ENCODE measurements at regions not wholly inside any gene's neighbourhood (a gene's known extent, or its start where the extent isn't known, plus 50 kb on each side); places are given as distances from the start of the nearest gene placed in this dataset.

- no peak overlapping the region for H3K4me3 ChIP-seq (ENCODE audit: insufficient read depth, low read depth, low read length, poor library complexity, severe bottlenecking)
- no peaks in the 10 kb centered on the region for H3K36me3 ChIP-seq (ENCODE audit: control insufficient read depth, insufficient read depth, low read length)
- no peaks in the 10 kb centered on the region for H3K9me3 ChIP-seq (ENCODE audit: control insufficient read depth, low read length)
- no peaks in the 10 kb centered on the region for H3K27me3 ChIP-seq (replicated peaks; ENCODE audit: control insufficient read depth, insufficient read depth, low read length, poor library complexity, severe bottlenecking)
- no peaks in the 10 kb centered on the region for H3K4me1 ChIP-seq (ENCODE audit: control insufficient read depth, insufficient read depth, low read length, poor library complexity, severe bottlenecking)
- DNase-seq: no peak
- no peak overlapping the region for H3K27ac ChIP-seq (ENCODE audit: insufficient read depth, low read length, poor library complexity, severe bottlenecking)
Measured at GRCh38 chr2:35391736-35392442, 963.7 kb upstream of the CRIM1 start.

DNA sequence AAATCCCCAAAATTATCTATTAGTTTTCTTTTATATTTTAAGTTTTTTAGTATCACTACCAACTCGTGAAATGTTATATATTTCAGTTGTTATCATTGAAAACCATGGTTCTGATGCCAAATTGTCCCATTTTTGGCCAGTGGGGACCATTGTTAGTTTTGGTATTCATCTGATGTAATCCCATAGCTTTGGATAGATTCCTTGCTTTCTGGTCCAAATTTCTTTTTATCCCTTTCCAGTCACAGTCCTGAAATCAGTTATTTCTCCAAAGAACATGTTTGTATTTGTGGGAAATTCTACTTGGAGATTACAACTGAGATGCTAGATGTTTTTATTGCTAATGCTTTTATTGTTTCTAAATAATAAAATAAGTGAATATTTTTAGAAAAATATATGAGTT, 976.8 kb upstream of the CRIM1 start:
- no peaks in the 10 kb centered on the region for H3K4me1 ChIP-seq (ENCODE audit: control insufficient read depth, insufficient read depth, low read length, poor library complexity, severe bottlenecking)
- H3K4me3 ChIP-seq (ENCODE audit: insufficient read depth, low read depth, low read length, poor library complexity, severe bottlenecking): no peak overlapping the region
- no peaks in the 10 kb centered on the region for H3K27me3 ChIP-seq (replicated peaks; ENCODE audit: control insufficient read depth, insufficient read depth, low read length, poor library complexity, severe bottlenecking)
- H3K27ac ChIP-seq (ENCODE audit: insufficient read depth, low read length, poor library complexity, severe bottlenecking): no peak overlapping the region
- no peak for DNase-seq
- no peaks in the 10 kb centered on the region for H3K36me3 ChIP-seq (ENCODE audit: control insufficient read depth, insufficient read depth, low read length)
- no peaks in the 10 kb centered on the region for H3K9me3 ChIP-seq (ENCODE audit: control insufficient read depth, low read length)

DNA sequence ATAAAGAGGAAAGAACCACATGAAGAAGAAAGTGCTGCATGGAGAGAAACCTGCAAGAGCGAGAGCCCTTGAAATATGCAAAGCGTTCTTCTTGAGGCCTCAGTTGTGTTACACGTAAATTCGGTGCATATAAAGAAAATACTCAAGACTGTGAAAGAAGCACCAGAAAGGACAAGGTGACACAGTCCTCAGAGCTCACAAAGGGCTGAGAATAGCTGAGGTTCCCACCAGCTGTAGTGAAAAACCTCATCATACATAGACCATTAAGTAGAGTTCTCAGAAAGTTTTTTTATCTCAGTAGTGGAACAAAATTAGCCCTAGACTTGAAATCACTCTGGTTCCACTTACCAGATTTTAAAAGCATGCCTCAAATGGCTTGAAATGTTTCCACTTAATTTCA, 980.7 kb upstream of the CRIM1 start:
- H3K9me3 ChIP-seq (ENCODE audit: control insufficient read depth, low read length): no peaks in the 10 kb centered on the region
- no peak overlapping the region for H3K27ac ChIP-seq (ENCODE audit: insufficient read depth, low read length, poor library complexity, severe bottlenecking)
- no peaks in the 10 kb centered on the region for H3K27me3 ChIP-seq (replicated peaks; ENCODE audit: control insufficient read depth, insufficient read depth, low read length, poor library complexity, severe bottlenecking)
- DNase-seq: no peak
- H3K4me3 ChIP-seq (ENCODE audit: insufficient read depth, low read depth, low read length, poor library complexity, severe bottlenecking): no peak overlapping the region
- H3K36me3 ChIP-seq (ENCODE audit: control insufficient read depth, insufficient read depth, low read length): no peaks in the 10 kb centered on the region
- no peaks in the 10 kb centered on the region for H3K4me1 ChIP-seq (ENCODE audit: control insufficient read depth, insufficient read depth, low read length, poor library complexity, severe bottlenecking)

- no peak for DNase-seq
- Histone ChIP-seq H3K36me3 (ENCODE audit: control insufficient read depth, insufficient read depth, low read length) (no peaks in the 10 kb centered on the region), H3K27ac (ENCODE audit: insufficient read depth, low read length, poor library complexity, severe bottlenecking) (no peak overlapping the region), H3K4me3 (ENCODE audit: insufficient read depth, low read depth, low read length, poor library complexity, severe bottlenecking) (no peak overlapping the region), H3K27me3 (replicated peaks; ENCODE audit: control insufficient read depth, insufficient read depth, low read length, poor library complexity, severe bottlenecking) (no peaks in the 10 kb centered on the region), H3K9me3 (ENCODE audit: control insufficient read depth, low read length) (no peaks in the 10 kb centered on the region), H3K4me1 (ENCODE audit: control insufficient read depth, insufficient read depth, low read length, poor library complexity, severe bottlenecking) (no peaks in the 10 kb centered on the region)
Measured at GRCh38 chr2:35365859-35366258, 989.7 kb upstream of the CRIM1 start.

DNA sequence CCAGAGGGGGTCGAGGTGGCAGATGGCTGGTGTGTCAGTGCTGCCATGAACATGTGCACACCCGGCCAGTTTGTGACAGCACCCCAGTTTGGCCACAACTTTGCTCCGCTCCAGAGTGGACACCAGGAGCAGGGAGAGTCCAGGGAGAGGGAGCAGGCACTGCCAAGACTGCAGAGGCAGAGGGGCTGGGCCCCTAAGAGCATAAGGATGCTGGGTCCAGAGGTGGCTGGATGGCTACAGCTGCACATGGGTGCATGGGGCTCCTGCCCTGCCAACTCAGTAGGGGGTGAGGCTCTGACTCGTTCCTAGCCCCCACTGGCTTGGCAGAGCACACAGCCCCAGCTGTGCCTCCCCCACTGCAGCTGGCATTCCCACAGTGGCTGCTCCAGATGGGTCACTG, 999.2 kb upstream of the CRIM1 start:
- H3K27ac ChIP-seq (ENCODE audit: insufficient read depth, low read length, poor library complexity, severe bottlenecking): no peak overlapping the region
- no peaks in the 10 kb centered on the region for H3K36me3 ChIP-seq (ENCODE audit: control insufficient read depth, insufficient read depth, low read length)
- no peak for DNase-seq
- H3K4me3 ChIP-seq (ENCODE audit: insufficient read depth, low read depth, low read length, poor library complexity, severe bottlenecking): no peak overlapping the region
- H3K4me1 ChIP-seq (ENCODE audit: control insufficient read depth, insufficient read depth, low read length, poor library complexity, severe bottlenecking): no peaks in the 10 kb centered on the region
- H3K27me3 ChIP-seq (replicated peaks; ENCODE audit: control insufficient read depth, insufficient read depth, low read length, poor library complexity, severe bottlenecking): no peaks in the 10 kb centered on the region
- no peaks in the 10 kb centered on the region for H3K9me3 ChIP-seq (ENCODE audit: control insufficient read depth, low read length)

DNA sequence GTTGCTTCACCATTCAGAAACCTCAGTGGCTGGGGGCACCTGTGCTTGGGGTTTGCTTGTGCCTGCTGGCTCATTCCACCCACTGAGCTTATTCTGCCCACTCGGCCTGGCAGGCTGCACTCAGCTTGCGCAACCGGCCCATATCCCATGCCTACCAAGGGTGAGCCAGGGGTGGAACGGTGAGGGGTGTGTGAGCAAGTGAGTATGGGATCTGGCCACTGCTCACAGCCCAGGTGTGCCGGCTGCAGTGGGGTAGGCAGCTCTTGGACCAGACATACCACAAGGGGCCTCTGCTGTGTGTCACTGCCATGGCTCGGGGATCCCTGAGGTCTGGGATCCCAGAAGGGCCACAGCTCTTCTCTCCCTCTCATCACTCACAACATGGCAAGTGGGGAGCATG, 1000.5 kb upstream of the CRIM1 start:
- H3K27me3 ChIP-seq (replicated peaks; ENCODE audit: control insufficient read depth, insufficient read depth, low read length, poor library complexity, severe bottlenecking): no peaks in the 10 kb centered on the region
- H3K36me3 ChIP-seq (ENCODE audit: control insufficient read depth, insufficient read depth, low read length): no peaks in the 10 kb centered on the region
- DNase-seq: no peak
- H3K27ac ChIP-seq (ENCODE audit: insufficient read depth, low read length, poor library complexity, severe bottlenecking): no peak overlapping the region
- H3K9me3 ChIP-seq (ENCODE audit: control insufficient read depth, low read length): no peaks in the 10 kb centered on the region
- no peaks in the 10 kb centered on the region for H3K4me1 ChIP-seq (ENCODE audit: control insufficient read depth, insufficient read depth, low read length, poor library complexity, severe bottlenecking)
- no peak overlapping the region for H3K4me3 ChIP-seq (ENCODE audit: insufficient read depth, low read depth, low read length, poor library complexity, severe bottlenecking)

- H3K27me3 ChIP-seq (replicated peaks; ENCODE audit: control insufficient read depth, insufficient read depth, low read length, poor library complexity, severe bottlenecking): no peaks in the 10 kb centered on the region
- H3K4me1 ChIP-seq (ENCODE audit: control insufficient read depth, insufficient read depth, low read length, poor library complexity, severe bottlenecking): no peaks in the 10 kb centered on the region
- no peak for DNase-seq
- H3K9me3 ChIP-seq (ENCODE audit: control insufficient read depth, low read length): no peaks in the 10 kb centered on the region
- no peak overlapping the region for H3K4me3 ChIP-seq (ENCODE audit: insufficient read depth, low read depth, low read length, poor library complexity, severe bottlenecking)
- H3K27ac ChIP-seq (ENCODE audit: insufficient read depth, low read length, poor library complexity, severe bottlenecking): no peak overlapping the region
- H3K36me3 ChIP-seq (ENCODE audit: control insufficient read depth, insufficient read depth, low read length): no peaks in the 10 kb centered on the region
Measured at GRCh38 chr2:35347561-35347960, 1008.0 kb upstream of the CRIM1 start.

DNA sequence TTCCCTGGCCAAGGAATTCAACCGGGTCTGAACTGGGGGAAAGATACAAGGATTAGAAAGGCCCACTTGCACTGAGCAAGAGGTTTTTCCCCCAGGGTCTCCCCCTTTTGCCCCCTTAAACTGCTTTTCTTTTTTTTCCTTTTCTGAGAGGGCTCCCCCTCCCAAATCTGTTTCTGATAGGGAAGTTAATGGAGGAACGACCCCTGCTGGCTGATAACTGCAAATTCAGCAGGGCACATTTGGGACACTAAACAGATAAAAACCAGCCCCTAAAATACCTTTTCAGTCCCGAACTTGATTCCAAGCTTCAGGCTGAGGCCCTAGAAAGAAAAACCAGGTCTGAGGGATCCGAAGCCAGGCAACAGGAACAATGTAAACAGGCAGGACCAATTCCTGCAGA, 1012.4 kb upstream of the CRIM1 start:
- H3K36me3 ChIP-seq (ENCODE audit: control insufficient read depth, insufficient read depth, low read length): no peaks in the 10 kb centered on the region
- DNase-seq: no peak
- H3K4me1 ChIP-seq (ENCODE audit: control insufficient read depth, insufficient read depth, low read length, poor library complexity, severe bottlenecking): no peaks in the 10 kb centered on the region
- H3K9me3 ChIP-seq (ENCODE audit: control insufficient read depth, low read length): no peaks in the 10 kb centered on the region
- H3K27ac ChIP-seq (ENCODE audit: insufficient read depth, low read length, poor library complexity, severe bottlenecking): no peak overlapping the region
- no peaks in the 10 kb centered on the region for H3K27me3 ChIP-seq (replicated peaks; ENCODE audit: control insufficient read depth, insufficient read depth, low read length, poor library complexity, severe bottlenecking)
- no peak overlapping the region for H3K4me3 ChIP-seq (ENCODE audit: insufficient read depth, low read depth, low read length, poor library complexity, severe bottlenecking)

GRCh38 chr2:35339211-35339610, 1016.4 kb upstream of the CRIM1 start:
- Histone ChIP-seq H3K27me3 (replicated peaks; ENCODE audit: control insufficient read depth, insufficient read depth, low read length, poor library complexity, severe bottlenecking) (no peaks in the 10 kb centered on the region), H3K9me3 (ENCODE audit: control insufficient read depth, low read length) (no peaks in the 10 kb centered on the region), H3K4me3 (ENCODE audit: insufficient read depth, low read depth, low read length, poor library complexity, severe bottlenecking) (no peak overlapping the region), H3K27ac (ENCODE audit: insufficient read depth, low read length, poor library complexity, severe bottlenecking) (no peak overlapping the region), H3K36me3 (ENCODE audit: control insufficient read depth, insufficient read depth, low read length) (no peaks in the 10 kb centered on the region), H3K4me1 (ENCODE audit: control insufficient read depth, insufficient read depth, low read length, poor library complexity, severe bottlenecking) (no peaks in the 10 kb centered on the region)
- no peak for DNase-seq

GRCh38 chr2:35337922-35338321, 1017.7 kb upstream of the CRIM1 start:
- no peak overlapping the region for H3K4me3 ChIP-seq (ENCODE audit: insufficient read depth, low read depth, low read length, poor library complexity, severe bottlenecking)
- H3K4me1 ChIP-seq (ENCODE audit: control insufficient read depth, insufficient read depth, low read length, poor library complexity, severe bottlenecking): no peaks in the 10 kb centered on the region
- H3K36me3 ChIP-seq (ENCODE audit: control insufficient read depth, insufficient read depth, low read length): no peaks in the 10 kb centered on the region
- H3K9me3 ChIP-seq (ENCODE audit: control insufficient read depth, low read length): no peaks in the 10 kb centered on the region
- DNase-seq: no peak
- H3K27me3 ChIP-seq (replicated peaks; ENCODE audit: control insufficient read depth, insufficient read depth, low read length, poor library complexity, severe bottlenecking): no peaks in the 10 kb centered on the region
- H3K27ac ChIP-seq (ENCODE audit: insufficient read depth, low read length, poor library complexity, severe bottlenecking): no peak overlapping the region
